NOMO-1 treated with dmso at 0.1 percent for 144 hours (cell line): ENCODE measurements at regions not wholly inside any gene's neighbourhood (a gene's known extent, or its start where the extent isn't known, plus 50 kb on each side); places are given as distances from the start of the nearest gene placed in this dataset.

Experiments used
- DNase-seq: peaks from one replicate; lab custom pipeline; 2025; ENCODE audit not compliant: unreplicated experiment; lab: John Stamatoyannopoulos, UW

- no peak for DNase-seq
Measured at GRCh38 chr7:98518159-98518947, 98.7 kb upstream of the NPTX2 start.

- DNase-seq = no peak
Measured at GRCh38 chr7:98515201-98515600, 101.9 kb upstream of the NPTX2 start.

GRCh38 chr7:98514211-98515031, 102.7 kb upstream of the NPTX2 start:
- DNase-seq = no peak

DNA sequence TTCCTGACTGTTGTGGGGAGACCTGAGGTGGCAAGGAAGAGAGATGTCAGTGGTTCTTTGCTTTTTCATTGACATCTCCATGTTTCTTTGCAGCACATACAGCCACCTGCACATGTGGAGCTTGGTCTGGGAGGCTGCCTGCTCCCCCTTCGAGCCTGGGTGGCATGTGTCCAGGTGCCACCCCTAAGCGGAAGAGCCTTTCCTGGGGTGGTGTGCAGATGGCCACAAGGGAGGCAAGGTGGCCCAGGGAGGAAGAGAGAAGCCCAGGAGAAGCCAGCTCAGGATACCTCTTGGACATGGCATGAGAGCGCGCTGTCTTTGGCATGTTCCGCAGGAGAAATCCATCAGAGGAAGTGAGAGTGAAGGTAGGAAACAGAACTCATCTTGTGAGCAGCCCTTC, 105.9 kb upstream of the NPTX2 start:
- no peak for DNase-seq

DNA sequence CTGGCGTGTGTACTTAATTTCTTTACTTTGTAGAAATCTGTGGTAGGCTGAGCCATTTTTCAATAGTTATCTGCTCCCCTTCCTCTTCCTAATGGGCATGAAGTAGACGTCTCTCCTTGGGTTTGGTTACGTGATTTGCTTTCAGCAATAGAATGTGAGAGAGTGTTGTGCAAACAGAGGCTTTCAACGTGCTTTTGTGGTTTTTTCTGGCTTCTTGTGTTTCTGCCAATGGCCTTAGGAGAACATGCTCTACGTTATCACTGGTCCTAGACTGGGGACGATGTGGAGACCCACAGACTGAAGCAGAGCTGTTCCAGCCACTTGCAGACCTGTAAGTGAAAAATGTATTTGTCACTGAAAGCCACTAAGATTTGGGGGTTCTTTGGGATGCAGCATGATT, 107.2 kb upstream of the NPTX2 start:
- no peak for DNase-seq

DNA sequence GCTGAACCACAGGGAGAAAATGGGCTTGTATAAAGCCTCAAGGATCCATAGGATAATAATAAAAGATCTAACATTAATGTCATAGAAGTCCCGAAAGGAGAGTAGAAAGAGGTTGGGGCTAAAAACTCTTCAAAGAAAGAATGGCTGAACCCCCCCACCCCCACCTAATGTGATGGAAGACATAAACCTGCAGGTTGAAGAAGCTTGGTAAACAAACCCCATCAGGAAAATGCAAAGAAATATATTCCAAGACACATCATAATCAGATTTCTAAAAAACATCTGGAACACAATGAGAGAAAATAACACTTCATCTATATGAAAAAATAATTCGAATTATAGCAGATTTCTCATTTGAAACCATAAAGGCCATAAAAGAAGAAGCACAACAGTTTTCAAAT, 105.6 kb upstream of the BAIAP2L1 start:
- no peak for DNase-seq

- DNase-seq = no peak
Measured at GRCh38 chr7:98500764-98501163, 99.9 kb upstream of the BAIAP2L1 start.

DNA sequence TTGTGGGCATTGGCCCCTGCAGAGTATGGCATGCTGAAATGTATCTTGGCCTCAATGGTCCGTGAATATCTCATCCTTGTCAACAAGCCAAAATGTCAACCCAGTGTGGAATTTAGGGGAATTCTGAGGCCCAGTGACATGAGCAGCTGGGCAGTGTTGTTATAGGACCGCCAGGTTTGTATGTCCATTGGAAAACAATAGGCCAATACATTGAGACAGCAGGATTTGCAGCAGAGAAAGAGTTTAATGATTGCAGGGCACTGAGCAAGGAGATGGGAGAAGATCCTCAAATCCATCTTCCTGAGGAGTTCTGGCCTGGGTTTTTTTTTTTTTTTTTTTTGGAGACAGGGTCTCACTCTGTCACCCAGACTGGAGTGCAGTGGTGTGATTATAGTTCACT, 95.7 kb upstream of the BAIAP2L1 start:
- no peak for DNase-seq

DNA sequence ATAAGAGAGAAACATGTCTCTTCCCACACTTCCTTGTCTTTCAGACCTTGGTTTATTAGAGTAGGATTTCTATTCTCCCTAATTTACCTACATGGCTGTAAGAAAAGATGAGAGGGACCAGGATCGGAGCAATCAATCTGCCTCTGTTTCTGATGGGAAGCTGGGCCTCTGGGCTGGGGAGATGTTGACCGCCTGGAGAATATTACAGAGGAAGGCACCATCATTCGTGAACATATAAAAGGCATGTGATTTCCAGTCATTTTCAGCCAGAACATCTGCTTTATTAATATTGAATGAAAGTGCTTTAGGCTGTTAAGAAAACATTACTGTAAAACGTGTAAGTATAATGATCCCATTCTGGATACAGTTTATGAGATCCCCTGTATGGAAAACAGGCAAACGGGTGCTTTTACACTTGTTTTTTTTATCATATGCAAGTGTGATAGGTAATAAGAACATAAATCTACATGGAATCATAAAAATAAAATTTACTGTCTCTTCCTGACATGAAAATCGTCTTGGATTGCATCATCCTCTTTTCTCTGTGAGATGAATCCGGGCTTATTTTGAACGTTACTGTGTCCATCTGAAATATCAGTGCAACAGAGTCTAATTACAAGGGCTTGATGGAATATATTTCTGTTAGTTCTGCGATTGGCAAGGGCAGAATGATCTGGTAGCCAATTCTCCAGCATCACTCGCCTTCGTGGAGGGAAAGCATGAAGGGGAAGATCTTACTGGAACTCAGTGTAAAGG, 94.5 kb upstream of the BAIAP2L1 start:
- DNase-seq = no peak

DNA sequence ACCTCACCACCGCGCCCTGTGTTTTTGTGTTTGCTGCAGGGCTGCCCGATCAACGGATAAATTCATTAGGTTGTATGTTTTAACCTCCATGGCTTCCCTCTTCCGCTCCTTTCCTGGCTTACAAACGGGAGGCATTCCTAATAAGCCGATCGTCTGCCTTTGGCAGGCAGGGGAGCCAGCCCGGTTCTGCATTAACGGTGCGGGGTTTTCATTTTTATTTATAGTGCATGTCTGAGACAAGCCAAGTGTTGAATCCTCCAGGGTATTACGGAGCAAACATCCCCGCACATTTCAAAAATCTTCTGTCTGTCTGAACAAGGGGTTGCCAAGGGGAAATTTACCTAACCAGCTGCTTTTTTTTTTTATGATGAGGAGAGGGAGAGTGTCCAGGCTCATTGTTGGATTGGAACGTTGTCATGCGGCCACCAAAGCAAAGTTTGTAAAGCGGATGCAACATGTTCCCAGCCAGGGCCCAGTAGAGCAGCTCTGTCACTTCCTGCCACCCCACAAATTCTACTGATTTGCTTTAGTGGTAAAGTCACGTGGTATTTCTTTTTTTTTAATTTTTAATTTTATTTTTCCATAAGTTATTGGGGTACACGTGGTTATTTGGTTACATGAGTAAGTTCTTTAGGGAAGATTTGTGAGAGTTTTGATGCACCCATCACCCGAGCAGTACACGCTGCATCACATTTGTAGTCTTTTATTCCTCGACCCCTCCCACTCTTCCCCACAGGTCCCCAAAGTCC, 92.3 kb upstream of the BAIAP2L1 start:
- DNase-seq = no peak

DNA sequence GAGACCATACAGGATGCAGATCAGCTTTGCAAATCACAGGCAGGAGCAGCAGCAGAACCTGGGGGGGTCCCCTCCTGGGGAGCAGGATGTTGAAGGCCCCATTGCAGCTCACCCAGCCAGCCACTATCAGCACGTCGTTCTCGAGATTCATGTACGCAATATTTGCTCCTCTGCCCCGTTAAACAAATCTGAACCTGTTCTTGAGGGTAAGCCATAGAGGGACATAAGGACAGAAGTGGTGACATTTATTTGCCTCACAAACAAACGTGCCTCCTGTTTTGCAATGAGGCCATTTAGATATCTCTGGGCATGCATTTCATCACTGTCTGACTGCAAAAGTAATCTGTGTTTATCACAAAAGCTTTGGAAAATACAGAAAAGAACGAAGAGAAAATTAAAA, 87.3 kb upstream of the BAIAP2L1 start:
- no peak for DNase-seq

DNA sequence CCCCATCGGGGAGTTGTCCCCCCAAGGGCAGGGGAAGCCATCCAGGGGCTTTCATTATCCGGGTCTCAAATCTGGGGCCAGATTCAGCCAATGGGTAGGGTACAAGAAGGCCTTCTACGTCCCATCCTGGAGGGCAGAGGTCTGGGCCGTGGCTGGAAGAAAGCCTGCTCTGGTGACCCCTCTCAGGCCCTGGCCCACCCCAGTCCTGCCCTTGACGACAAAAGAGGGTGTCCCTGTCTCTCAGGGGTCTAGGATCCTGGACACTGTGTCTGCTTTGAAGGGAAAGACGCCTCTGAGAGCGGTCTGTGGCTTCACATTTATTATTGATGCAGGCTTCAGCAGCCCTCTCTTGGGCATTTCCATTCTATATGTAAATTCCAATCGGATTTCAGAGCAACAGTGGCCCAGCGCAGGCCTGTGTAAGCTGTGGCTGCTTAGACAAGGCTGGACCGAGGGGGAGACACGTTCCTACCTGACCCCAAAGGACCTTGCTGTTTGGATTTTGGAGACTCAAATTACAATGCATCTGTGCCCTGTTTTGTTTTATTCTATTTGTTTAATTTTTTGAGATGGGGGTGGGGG, 83.2 kb upstream of the BAIAP2L1 start:
- no peak for DNase-seq

- DNase-seq = peak; percentile 39
Measured at GRCh38 chr7:98483276-98483963, 82.5 kb upstream of the BAIAP2L1 start.

DNA sequence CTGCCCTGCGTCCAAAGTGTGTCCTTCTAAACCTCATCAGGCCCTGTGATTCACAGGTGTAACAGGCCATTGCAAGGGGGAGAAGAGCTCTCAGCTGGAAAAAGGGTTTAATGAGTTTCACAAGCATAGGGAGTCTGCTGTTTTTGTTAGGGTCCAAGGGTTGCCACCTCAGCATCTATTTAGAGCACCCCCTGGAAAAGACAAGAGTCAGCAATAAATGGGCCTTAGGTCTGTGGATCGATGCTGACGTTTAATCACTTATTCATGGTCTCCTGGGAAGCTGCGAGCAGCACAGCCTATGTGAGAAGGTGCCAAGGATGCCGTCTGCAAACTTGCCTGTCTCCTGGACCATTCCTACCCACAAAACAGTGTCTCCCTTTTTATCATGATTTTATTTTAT, 78.4 kb upstream of the BAIAP2L1 start:
- no peak for DNase-seq

- DNase-seq = no peak
Measured at GRCh38 chr7:98475352-98475751, 74.5 kb upstream of the BAIAP2L1 start.

GRCh38 chr7:98474558-98474957, 73.7 kb upstream of the BAIAP2L1 start:
- DNase-seq = no peak

DNA sequence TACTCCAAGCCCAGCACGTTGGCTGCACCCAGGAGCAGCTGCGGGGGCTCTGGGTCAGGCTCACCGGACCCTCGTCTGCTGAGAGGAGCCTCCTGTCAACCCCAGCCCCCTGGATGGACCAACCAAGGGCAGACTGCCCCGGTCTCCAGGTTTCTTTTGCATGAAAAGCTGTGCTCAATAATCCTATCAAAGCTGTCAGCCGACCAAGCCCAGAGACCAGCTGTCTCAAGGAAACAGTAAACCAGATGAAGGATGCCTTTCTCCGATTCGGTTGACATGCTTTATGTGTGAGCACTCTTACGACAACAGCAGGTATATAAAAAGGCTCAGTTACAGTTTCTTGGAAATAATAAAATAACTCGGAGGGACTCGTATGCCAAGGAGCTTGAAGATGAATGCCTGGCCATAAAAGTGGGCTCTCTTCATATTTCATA, 71.6 kb upstream of the BAIAP2L1 start:
- no peak for DNase-seq

DNA sequence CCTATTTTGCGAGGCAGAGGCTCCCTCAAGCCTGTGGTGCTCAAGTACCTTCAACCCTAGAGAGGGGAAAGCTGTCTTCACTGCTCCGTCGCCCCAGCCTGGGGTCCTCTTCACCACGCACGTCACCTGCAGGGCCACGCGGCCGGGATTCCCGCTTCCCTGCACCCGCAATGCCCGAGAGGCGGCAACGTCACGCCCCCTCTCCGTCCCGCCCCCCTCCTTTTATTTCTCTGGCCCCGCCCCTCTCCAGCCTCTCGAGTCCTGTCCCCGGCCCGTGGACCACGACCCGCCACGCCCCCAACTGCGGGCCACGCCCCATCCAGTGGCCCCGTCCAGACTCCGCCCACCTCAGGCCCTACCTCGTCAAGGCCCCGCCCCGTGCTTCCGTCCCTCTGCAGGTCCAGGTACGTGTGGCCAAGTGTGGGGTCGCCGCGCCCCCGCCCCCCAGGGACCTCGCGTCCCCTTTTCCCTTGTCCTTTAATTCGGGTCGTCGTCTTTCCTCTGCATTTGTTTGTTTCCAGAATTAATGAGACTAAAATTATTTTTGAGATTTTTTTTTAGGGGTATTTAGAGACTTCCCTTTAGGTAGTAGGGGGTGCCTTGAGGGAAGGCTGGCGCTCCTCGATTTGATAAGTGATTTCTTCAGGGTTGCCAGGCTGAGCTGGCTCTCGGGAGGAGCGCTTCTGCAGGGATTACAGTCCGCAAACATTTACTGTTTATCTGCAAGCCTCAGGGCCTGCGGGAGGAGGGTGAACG, 69.8 kb upstream of the BAIAP2L1 start:
- DNase-seq = no peak

GRCh38 chr7:98469088-98469487, 68.2 kb upstream of the BAIAP2L1 start:
- DNase-seq = no peak
